ENCODE measurements at regions not wholly inside any gene's neighbourhood (a gene's known extent, or its start where the extent isn't known, plus 50 kb on each side); places are given as distances from the start of the nearest gene placed in this dataset.

DNA sequence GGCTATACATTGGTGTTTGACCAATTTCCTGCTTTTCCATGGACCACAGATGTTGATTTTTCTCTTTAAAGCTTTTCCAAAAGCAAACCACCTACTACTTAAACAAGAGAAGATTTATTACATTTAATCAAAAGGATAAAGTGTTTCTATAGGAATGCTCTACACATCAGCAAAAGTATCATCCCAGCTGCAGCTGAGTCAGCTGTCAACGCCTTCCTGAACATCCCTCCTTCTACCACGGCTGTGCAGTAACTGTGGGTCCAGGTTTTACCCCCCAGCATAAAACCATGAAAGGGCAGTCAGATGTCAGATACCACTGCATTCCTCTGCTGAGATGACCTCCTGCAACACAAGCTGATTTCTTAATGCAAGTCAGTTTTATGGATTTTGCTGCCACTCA lies 524.5 kb upstream of the MEX3C start:
- no peak for ATAC-seq

DNA sequence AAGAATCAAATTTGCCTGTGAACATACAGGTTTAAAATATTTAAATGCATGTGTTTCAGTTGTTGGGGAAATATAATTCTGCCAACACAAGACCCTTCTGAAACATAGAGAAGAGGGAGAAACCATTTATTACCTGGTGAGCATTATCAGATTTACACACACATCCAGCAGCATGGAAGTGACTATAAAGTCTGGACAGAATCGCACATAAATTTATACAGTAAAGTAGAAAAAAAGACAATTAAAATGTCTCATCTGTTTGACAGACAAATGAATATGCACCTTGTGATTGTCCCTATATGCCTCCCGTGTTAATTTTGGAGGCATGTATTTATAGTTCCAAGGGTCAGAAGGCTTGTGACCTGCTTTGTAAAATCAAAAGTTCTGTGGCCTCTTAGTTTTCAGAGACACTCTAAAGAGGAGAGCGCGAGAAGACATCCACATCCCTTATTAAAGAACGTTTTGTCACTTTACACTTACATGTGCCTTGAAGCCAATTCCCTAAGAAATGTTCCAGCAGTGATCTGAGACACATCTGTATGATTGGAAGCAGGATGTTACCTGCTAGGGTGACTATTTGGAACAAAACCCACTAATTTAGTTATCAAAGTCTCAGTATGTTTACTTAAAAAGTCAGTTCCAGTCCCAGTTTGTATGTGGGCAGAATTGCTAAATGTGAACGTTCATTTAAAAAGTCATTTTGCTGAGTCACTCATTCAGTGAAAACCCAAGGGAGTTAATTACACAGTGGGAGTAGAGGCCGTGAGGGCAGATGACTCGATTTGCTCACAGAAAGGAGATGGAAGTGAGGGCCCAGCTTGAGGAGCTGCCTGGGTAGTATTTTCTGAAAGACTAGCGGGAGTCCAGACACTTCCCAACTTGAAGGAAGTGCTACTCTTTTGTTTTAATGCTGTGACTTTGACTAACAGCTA lies 527.6 kb upstream of the MEX3C start:
- no peaks in the 10 kb centered on the region for H3K27me3 ChIP-seq
- H3K4me3 ChIP-seq = no peak overlapping the region
- H3K27ac ChIP-seq = no peak overlapping the region
- peaks cover 0 to 1% of the 10 kb centered on the region in 2 donors for H3K9me3 ChIP-seq
- intact Hi-C loops (cut with DNase I) = no loop called here
- H3K36me3 ChIP-seq = no peaks in the 10 kb centered on the region
- DNase-seq = no peak
- TF ChIP-seq, protein P1, sequence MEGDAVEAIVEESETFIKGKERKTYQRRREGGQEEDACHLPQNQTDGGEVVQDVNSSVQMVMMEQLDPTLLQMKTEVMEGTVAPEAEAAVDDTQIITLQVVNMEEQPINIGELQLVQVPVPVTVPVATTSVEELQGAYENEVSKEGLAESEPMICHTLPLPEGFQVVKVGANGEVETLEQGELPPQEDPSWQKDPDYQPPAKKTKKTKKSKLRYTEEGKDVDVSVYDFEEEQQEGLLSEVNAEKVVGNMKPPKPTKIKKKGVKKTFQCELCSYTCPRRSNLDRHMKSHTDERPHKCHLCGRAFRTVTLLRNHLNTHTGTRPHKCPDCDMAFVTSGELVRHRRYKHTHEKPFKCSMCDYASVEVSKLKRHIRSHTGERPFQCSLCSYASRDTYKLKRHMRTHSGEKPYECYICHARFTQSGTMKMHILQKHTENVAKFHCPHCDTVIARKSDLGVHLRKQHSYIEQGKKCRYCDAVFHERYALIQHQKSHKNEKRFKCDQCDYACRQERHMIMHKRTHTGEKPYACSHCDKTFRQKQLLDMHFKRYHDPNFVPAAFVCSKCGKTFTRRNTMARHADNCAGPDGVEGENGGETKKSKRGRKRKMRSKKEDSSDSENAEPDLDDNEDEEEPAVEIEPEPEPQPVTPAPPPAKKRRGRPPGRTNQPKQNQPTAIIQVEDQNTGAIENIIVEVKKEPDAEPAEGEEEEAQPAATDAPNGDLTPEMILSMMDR (IDR thresholded peaks at IDR 0.05) = no peak
- no peaks in the 10 kb centered on the region for H3K4me1 ChIP-seq
- no peak for ATAC-seq

More for the DNA sequence above, 524.5 kb upstream of the MEX3C start:
- Histone ChIP-seq H3K36me3 (no peaks in the 10 kb centered on the region), H3K27ac (no peak overlapping the region), H3K4me3 (no peak overlapping the region), H3K9me3 (no peaks in the 10 kb centered on the region), H3K27me3 (no peaks in the 10 kb centered on the region), H3K4me1 (no peaks in the 10 kb centered on the region)
- intact Hi-C loops (cut with DNase I) = no loop called here
- TF ChIP-seq, protein P1 (IDR thresholded peaks at IDR 0.05) = no peak
- no peak for DNase-seq

DNA sequence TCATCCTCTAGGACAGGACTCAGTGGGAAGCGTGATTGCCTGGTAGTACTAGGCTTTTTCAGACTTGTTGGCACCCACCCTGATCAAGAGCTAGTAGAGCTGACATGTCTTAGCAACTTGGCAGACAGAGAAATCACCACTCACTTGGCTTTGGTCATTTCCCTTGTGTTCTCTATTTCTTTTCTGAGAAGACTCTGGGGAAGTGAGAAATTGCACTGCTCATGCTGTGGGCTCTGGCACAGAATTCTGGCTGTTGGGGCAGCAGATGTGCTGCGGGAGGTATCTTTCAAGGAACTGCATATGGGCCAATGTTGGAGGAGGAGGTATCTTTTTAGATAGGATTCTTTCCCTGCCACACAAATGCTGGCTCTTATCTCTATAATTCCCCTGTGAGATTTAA lies 529.1 kb upstream of the MEX3C start:
- intact Hi-C loops (cut with DNase I) = no loop called here

DNA sequence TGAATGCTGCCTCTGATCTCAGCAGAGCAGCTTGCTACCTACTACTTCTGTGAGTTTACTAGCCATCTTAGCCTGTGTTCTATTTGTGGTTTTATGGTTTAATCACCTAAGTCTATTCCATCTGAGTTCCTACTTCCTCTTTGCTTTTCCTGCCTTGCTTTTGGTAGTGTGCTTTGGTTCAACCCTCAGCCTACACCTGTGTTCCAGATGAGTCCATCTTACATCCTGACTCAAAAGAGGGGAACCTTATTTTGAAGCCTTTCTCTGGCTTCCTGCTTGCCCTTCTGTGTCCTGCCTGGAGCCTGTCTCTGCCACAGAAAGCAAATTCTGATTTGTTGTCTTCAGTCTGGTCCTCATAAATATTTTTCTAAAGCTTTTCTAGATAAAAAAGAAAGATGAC lies 530.3 kb upstream of the MEX3C start:
- DNase-seq = no peak
- TF ChIP-seq, protein P1 (IDR thresholded peaks at IDR 0.05) = no peak
- intact Hi-C loops (cut with DNase I) = no loop called here

More for the DNA sequence above, 529.1 kb upstream of the MEX3C start:
- TF ChIP-seq, protein P1 (IDR thresholded peaks at IDR 0.05) = no peak
- no peak for ATAC-seq
- no peak overlapping the region for H3K27ac ChIP-seq
- H3K4me3 ChIP-seq = no peak overlapping the region
- no peaks in the 10 kb centered on the region for H3K4me1 ChIP-seq
- peaks cover 0 to 1% of the 10 kb centered on the region in 2 donors for H3K9me3 ChIP-seq
- no peaks in the 10 kb centered on the region for H3K27me3 ChIP-seq
- no peak for DNase-seq
- H3K36me3 ChIP-seq = no peaks in the 10 kb centered on the region

DNA sequence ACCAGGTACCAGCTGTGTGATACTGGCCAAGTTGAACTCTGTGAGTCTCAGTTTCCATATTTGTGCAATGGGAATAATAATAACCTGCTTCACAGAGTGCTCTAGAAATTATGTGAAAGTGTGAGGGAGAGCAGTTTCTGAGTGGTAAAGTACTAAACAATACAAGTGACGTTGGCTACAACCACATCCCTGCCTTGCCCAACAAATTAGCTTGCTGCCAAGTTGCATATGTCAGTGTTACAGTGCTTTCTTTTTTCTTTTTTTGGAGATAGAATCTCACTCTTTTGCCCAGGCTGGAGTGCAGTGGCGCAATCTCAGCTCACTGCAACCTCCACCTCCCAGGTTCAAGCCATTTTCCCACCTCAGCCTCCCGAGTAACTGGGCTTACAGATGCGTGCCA lies 533.6 kb upstream of the MEX3C start:
- DNase-seq (no peak), ATAC-seq (no peak)
- Histone ChIP-seq H3K36me3 (no peaks in the 10 kb centered on the region), H3K4me1 (no peaks in the 10 kb centered on the region), H3K4me3 (no peak overlapping the region), H3K27me3 (no peaks in the 10 kb centered on the region), H3K27ac (no peak overlapping the region), H3K9me3 (peaks cover 0 to 1% of the 10 kb centered on the region in 2 donors)
- intact Hi-C loops (cut with DNase I) = no loop called here
- TF ChIP-seq, protein P1 (IDR thresholded peaks at IDR 0.05) = no peak

More for the DNA sequence above, 530.3 kb upstream of the MEX3C start:
- H3K9me3 ChIP-seq = peaks cover 0 to 1% of the 10 kb centered on the region in 2 donors
- H3K4me3 ChIP-seq = no peak overlapping the region
- no peak overlapping the region for H3K27ac ChIP-seq
- H3K27me3 ChIP-seq = no peaks in the 10 kb centered on the region
- H3K4me1 ChIP-seq = no peaks in the 10 kb centered on the region
- ATAC-seq = no peak
- no peaks in the 10 kb centered on the region for H3K36me3 ChIP-seq
